GM18867 (cell line): ENCODE measurements at regions not wholly inside any gene's neighbourhood (a gene's known extent, or its start where the extent isn't known, plus 50 kb on each side); places are given as distances from the start of the nearest gene placed in this dataset.
"Not testable (repeated sequence)": the region's sequence is repeated elsewhere in the genome, so short reads cannot be mapped to it uniquely, and the experiment has no call there.

ENCODE experiments used
- ATAC-seq: cut with Tn5 transposase; IDR thresholded peaks from one replicate; pipeline ENCODE4 v1.9.1; 2021; ENCODE audit warnings: mild to moderate bottlenecking, moderate library complexity; ENCODE audit not compliant: unreplicated experiment

DNA sequence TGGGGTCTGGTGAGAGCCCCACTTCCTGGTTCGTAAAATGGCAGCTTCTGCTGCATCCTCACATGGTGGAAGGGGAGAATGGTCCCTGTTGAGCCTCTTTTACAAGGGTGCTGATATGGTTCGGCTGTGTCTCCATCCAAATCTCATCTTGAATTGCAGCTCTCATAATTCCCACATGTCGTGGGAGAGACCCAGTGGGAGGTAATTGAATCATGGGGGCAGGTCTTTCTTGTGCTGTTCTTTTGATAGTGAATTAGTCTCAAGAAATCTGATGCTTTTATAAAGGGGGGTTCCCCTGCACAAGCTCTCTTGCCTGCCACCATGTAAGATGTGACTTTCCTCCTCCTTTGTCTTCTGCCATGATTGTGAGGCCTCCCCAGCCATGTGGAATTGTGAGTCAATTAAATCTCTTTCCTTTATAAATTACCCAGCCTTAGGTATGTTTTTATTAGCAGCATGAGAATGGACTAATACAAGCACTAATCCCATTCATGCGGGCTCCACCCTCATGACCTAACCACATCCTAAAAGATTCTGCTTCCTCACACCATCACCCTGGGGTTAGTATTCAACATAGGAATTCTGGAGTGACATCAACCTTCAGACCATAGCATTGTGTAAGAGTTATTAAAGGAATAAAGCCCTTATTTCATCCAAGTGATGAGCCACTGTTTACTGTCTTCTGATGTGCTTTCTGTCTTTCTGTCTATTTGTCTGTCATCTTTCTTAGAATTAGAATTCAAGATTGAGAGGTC is 159.0 kb upstream of the IRS2 start:
- ATAC-seq: no peak

- no peak for ATAC-seq
Observed at GRCh38 chr13:109941951-109942350, 155.6 kb upstream of the IRS2 start.

- no peak for ATAC-seq
Observed at GRCh38 chr13:109941221-109941620, 154.8 kb upstream of the IRS2 start.

- ATAC-seq: no peak
Observed at GRCh38 chr13:109940637-109941036, 154.3 kb upstream of the IRS2 start.

DNA sequence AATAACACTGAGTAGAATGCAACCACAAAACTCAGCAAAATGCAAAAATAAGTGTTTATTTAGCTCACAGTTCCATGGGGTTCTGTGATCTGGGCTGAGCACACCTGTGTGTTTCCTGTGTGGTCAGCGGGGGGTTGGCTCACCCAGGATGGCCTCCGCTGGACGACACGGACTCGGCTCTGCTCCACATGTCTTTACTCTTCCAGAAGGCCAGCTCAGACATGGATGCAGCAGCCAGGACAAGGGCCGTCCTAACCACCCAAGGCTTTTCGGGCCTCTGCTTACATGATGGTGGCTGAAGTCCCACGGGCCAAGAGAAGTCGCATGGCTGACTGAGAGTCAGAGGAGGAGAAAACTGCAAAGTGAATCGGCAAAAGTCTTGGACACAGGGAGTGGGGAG is 153.5 kb upstream of the IRS2 start:
- ATAC-seq: no peak

DNA sequence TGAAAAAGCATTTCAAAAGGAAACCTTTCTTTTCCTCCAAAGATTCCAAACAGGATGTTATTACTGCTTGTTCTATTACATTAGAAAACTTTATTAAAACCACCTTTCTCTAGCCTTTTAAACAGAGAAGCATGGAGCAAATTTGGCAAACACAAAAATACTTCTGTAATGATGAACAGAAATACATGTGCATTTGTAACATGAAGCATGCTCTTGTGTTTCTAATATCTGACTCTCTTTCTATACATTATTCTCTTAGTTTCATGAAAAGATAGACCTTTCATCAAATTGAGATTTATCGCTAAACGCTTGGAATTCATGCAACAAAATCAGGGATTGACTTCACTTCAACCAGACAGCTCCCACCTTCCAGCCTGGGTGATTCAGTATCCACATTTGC is 152.8 kb upstream of the IRS2 start:
- ATAC-seq: no peak

GRCh38 chr13:109938255-109938936 is 152.0 kb upstream of the IRS2 start:
- ATAC-seq: no peak

GRCh38 chr13:109934520-109934919 is 148.1 kb upstream of the IRS2 start:
- not testable (repeated sequence) for ATAC-seq

- no peak for ATAC-seq
Observed at GRCh38 chr13:109933476-109933875, 147.1 kb upstream of the IRS2 start.

- no peak for ATAC-seq
Observed at GRCh38 chr13:109924376-109924775, 138.0 kb upstream of the IRS2 start.

GRCh38 chr13:109922518-109922917 is 136.1 kb upstream of the IRS2 start:
- no peak for ATAC-seq

DNA sequence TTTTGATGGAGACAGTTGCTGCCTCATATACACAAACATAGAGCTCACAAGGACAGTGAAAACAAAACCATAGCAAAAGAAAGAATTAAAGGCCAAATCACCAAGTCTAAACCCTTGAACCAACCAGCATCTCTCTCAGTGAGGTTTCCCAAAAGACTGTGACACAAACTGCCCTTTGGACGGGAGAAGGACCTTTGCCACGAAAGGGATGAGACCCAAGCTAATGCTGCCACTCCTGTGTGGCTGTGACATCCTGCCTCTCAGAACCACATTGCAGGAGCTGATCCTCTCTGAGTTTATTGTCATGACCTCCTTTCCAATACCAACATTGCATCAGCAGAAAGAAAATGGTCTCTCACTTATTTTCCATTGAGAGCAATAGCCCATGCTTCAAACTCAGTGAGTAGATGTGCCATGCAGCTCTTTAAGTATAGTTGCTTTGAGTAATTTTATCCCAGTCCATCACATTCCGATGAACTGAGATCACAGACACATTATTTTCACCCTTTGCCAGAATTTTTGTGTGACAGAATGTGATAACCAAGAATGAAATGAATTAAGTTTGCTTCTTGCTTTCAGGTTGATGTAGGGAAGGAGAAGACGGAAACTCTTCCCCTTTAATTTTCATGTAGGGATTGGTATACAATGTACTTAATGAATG is 133.5 kb upstream of the IRS2 start:
- ATAC-seq: no peak

DNA sequence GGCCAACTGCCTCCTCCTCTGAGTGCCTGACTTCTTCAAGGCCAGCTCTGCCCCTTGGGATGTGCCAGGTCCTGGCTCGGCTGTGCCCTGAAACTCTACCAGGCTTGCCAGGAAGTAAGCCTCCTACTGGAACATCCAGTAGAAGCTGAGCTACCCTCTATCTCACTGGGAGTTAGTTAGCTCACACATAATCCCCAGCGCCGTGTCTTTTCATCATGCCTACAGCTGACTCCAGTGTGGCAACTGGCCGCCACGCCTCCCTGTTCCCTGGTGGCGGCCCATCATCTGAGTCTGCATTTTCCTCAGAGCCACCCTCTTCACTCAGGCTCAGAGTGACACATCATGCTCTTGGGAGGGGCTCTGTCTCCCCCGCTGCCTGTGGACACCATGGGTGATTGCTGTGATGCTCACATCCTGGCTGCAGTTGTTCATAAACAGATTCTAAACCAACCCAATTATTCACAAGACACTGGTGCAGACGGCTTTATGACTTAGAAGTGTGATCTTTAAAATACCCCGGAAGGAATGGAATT is 131.9 kb upstream of the IRS2 start:
- ATAC-seq: no peak

- no peak for ATAC-seq
Observed at GRCh38 chr13:109917422-109917821, 131.0 kb upstream of the IRS2 start.

DNA sequence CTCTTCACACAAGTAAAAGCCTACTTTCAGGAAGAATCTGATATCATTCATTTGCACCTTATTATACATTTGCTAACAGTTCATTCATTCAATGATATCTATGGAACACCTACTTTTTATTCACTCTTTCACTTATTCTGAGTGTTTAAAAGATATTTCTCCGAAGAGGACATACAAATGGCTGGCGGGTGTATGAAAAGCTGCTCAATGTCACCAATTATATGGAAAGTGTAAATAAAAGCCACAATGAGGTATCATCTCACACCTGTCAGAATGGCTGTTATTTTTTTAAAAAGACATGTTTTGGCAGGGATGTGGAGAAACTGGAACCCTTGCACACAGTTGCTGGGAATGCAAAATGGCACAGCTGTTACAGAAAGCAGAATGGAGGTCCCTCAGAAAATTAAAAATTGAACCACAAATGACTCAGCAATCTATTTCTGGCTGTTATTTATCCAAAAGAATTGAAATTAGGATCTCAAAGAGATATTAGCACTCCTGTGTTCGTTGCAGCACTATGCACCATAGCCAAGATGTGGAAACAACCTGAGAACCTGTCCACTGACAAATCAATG is 127.6 kb upstream of the IRS2 start:
- no peak for ATAC-seq

GRCh38 chr13:109913186-109913585 is 126.8 kb upstream of the IRS2 start:
- ATAC-seq: no peak

DNA sequence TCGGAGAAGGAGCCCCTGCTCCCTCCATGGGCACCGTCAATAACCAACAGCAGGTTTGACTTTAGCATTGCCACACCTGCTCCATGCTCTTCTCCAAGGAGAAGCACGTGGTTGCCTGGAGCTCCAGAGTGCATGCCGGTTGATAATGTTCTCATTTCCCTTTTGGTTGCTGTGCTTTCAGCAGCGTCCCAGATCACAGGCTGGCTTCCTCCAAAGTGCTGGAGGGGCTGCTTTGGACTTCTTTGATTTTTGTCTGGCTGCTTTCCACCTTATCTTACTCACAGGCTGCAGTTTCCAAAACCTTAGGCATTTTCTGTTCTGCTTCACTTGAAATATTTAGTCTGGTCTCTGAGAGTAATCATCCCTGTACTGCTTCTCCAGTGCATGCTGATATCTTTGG is 123.8 kb upstream of the IRS2 start:
- ATAC-seq: no peak

DNA sequence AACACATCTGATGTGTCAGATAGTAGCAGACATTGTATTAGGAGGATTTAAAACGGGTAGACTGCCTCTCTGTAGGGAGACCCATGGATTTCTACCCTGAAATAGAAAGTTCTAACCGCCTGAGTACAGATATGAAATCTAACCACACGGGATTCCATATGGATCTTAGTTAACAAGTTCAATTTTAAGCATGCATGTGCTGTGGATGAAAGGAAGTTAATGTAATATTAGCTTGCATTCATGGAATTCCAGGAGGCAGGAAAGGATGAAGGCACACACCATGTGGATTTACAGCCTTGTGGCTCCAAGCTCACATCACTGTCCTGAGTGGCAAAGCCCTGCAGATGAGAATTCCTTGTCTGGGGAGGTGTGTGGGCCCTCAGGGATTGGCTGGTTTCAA is 120.6 kb upstream of the IRS2 start:
- no peak for ATAC-seq

- ATAC-seq: no peak
Observed at GRCh38 chr13:109904218-109904617, 117.8 kb upstream of the IRS2 start.

GRCh38 chr13:109900741-109901140 is 114.4 kb upstream of the IRS2 start:
- ATAC-seq: no peak

DNA sequence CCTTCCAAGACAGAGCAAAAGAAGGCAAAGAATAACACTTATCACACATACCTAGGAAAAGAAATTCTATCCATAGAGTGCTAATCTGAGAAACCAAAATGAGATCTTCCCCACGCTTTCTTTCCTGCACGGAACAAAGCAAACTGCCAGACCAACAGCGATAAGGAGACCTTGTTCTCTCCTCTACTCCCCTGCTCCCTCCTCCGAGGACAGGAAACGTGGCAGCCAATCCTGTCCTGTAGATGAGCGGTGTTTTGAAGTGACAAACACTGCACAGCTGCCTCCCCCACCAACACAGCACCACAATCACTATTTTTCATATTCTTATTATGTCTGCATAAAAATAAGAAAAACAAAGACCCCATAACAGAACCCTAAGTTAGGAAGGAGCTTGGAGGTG is 113.9 kb upstream of the IRS2 start:
- no peak for ATAC-seq

GRCh38 chr13:109899748-109900147 is 113.4 kb upstream of the IRS2 start:
- ATAC-seq: no peak
